Stimulated activated naive CD8-positive, alpha-beta T cell treated with anti-CD3 and anti-CD28 coated beads, Interleukin-15, Interleukin-2, amounts not matched to agents 100 U/mL and 50 U/mL, for 24 hours (primary cell): ENCODE measurements at regions not wholly inside any gene's neighbourhood (a gene's known extent, or its start where the extent isn't known, plus 50 kb on each side); places are given as distances from the start of the nearest gene placed in this dataset.
"Not testable (repeated sequence)": the region's sequence is repeated elsewhere in the genome, so short reads cannot be mapped to it uniquely, and the experiment has no call there.

ENCODE experiments used
- ATAC-seq: fragments of 150-1000 bp; cut with Tn5 transposase; one replicate; pipeline ENCODE4 v1.10.0; 2021
- DNase-seq: peaks from one replicate; pipeline ENCODE4 v3.0.0; 2021

- DNase-seq = no peak
- ATAC-seq = no peak
Measured at GRCh38 chr6:14292119-14292518, 174.5 kb downstream of the CD83 start.

GRCh38 chr6:14294270-14294951 is 176.8 kb downstream of the CD83 start:
- no peak for DNase-seq
- no peak for ATAC-seq

GRCh38 chr6:14296698-14297097 is 179.1 kb downstream of the CD83 start:
- ATAC-seq, DNase-seq: not testable (repeated sequence)

GRCh38 chr6:14297118-14297517 is 179.5 kb downstream of the CD83 start:
- not testable (repeated sequence) for ATAC-seq, DNase-seq

GRCh38 chr6:14300189-14300588 is 182.6 kb downstream of the CD83 start:
- DNase-seq, ATAC-seq: not testable (repeated sequence)

- ATAC-seq, DNase-seq: not testable (repeated sequence)
Measured at GRCh38 chr6:14300721-14301120, 183.1 kb downstream of the CD83 start.

- not testable (repeated sequence) for ATAC-seq
Measured at GRCh38 chr6:14301477-14301876, 183.9 kb downstream of the CD83 start.

GRCh38 chr6:14305131-14305530 is 187.6 kb downstream of the CD83 start:
- ATAC-seq = no peak

More at GRCh38 chr6:14301477-14301876, 183.9 kb downstream of the CD83 start:
- not testable (repeated sequence) for DNase-seq

GRCh38 chr6:14305624-14306023 is 188.1 kb downstream of the CD83 start:
- DNase-seq = no peak
- no peak for ATAC-seq

More at GRCh38 chr6:14305131-14305530, 187.6 kb downstream of the CD83 start:
- DNase-seq = no peak

GRCh38 chr6:14306151-14306906 is 188.8 kb downstream of the CD83 start:
- DNase-seq (no peak), ATAC-seq (no peak)

- DNase-seq = no peak
- no peak for ATAC-seq
Measured at GRCh38 chr6:14309516-14309915, 191.9 kb downstream of the CD83 start.

GRCh38 chr6:14309951-14310445 is 192.4 kb downstream of the CD83 start:
- DNase-seq (no peak), ATAC-seq (no peak)

GRCh38 chr6:14310960-14311359 is 193.4 kb downstream of the CD83 start:
- ATAC-seq = no peak

GRCh38 chr6:14312587-14312986 is 195.0 kb downstream of the CD83 start:
- DNase-seq (no peak), ATAC-seq (no peak)

More at GRCh38 chr6:14310960-14311359, 193.4 kb downstream of the CD83 start:
- DNase-seq = no peak

GRCh38 chr6:14313248-14313647 is 195.7 kb downstream of the CD83 start:
- ATAC-seq (no peak), DNase-seq (no peak)

GRCh38 chr6:14315353-14315752 is 197.8 kb downstream of the CD83 start:
- DNase-seq (no peak), ATAC-seq (no peak)

GRCh38 chr6:14316651-14317386 is 199.2 kb downstream of the CD83 start:
- DNase-seq = peak; percentile 14
- ATAC-seq = no peak

GRCh38 chr6:14317387-14317970 is 199.9 kb downstream of the CD83 start:
- DNase-seq (no peak), ATAC-seq (no peak)

- ATAC-seq (no peak), DNase-seq (no peak)
Measured at GRCh38 chr6:14320332-14320731, 202.8 kb downstream of the CD83 start.

GRCh38 chr6:14321992-14322772 is 204.6 kb downstream of the CD83 start:
- no peak for ATAC-seq

GRCh38 chr6:14322841-14323240 is 205.3 kb downstream of the CD83 start:
- ATAC-seq (no peak), DNase-seq (no peak)

More at GRCh38 chr6:14321992-14322772, 204.6 kb downstream of the CD83 start:
- no peak for DNase-seq
